Osteoblast (primary cell): ENCODE measurements at regions not wholly inside any gene's neighbourhood (a gene's known extent, or its start where the extent isn't known, plus 50 kb on each side); places are given as distances from the start of the nearest gene placed in this dataset.

Source experiments
- DNase-seq: peaks from one replicate; pipeline ENCODE4 v3.0.0; 2011; ENCODE audit warnings: low spot score, mixed read lengths; ENCODE audit not compliant: insufficient read length; ENCODE audit errors: missing footprints
- H2AFZ ChIP-seq: 2 replicates; pipeline ENCODE4 v1.6.0; 2011; ENCODE audit warnings: mild to moderate bottlenecking, low read length
- H3K27ac ChIP-seq: 2 replicates; pipeline ENCODE4 v1.5.1; 2011; ENCODE audit warnings: mild to moderate bottlenecking, low read depth, low read length, moderate library complexity
- H3K27me3 ChIP-seq: 2 replicates; pipeline ENCODE4 v1.6.0; 2012; ENCODE audit warnings: mild to moderate bottlenecking, control low read depth, inconsistent platforms, low read length, moderate library complexity; ENCODE audit not compliant: insufficient read depth
- H3K36me3 ChIP-seq: 2 replicates; pipeline ENCODE4 v1.5.1; 2011; ENCODE audit warnings: mild to moderate bottlenecking, low read length, control low read depth, moderate library complexity; ENCODE audit not compliant: insufficient read depth
- H3K4me1 ChIP-seq: 2 replicates; pipeline ENCODE4 v1.5.1; 2011; ENCODE audit warnings: mild to moderate bottlenecking, low read length, control low read depth, moderate library complexity; ENCODE audit not compliant: insufficient read depth
- H3K4me2 ChIP-seq: 2 replicates; pipeline ENCODE4 v1.6.0; 2011; ENCODE audit warnings: mild to moderate bottlenecking, low read length; ENCODE audit not compliant: insufficient read depth
- H3K4me3 ChIP-seq: fragments of 200-600 bp; sonication (generic); 3 replicates; pipeline ENCODE4 v1.5.1; 2012; ENCODE audit warnings: mild to moderate bottlenecking, low read length, inconsistent platforms; ENCODE audit not compliant: insufficient read depth
- H3K79me2 ChIP-seq: 2 replicates; pipeline ENCODE4 v1.6.0; 2012; ENCODE audit warnings: mild to moderate bottlenecking, low read length, control low read depth, inconsistent platforms; ENCODE audit not compliant: insufficient read depth
- H3K9me3 ChIP-seq: 2 replicates; pipeline ENCODE4 v1.5.1; 2011; ENCODE audit warnings: low read depth, low read length, control low read depth
- H4K20me1 ChIP-seq: 2 replicates; pipeline ENCODE4 v1.6.0; 2012; ENCODE audit warnings: mild to moderate bottlenecking, low read length, control low read depth; ENCODE audit not compliant: insufficient read depth
- CTCF ChIP-seq: IDR thresholded peaks from 2 replicates; pipeline ENCODE4 v1.5.1; 2011; ENCODE audit warnings: mild to moderate bottlenecking, low read depth, low read length, moderate library complexity; ENCODE audit errors: extremely low read depth

GRCh38 chr2:45199973-45200372, 190.7 kb upstream of the SIX2 start:
- Histone ChIP-seq H3K4me2 (no peak overlapping the region), H3K27ac (no peak overlapping the region)
- DNase-seq = no peak

GRCh38 chr2:45195916-45196315, 186.7 kb upstream of the SIX2 start:
- no peaks in the 10 kb centered on the region for H3K27me3 ChIP-seq
- no peaks in the 10 kb centered on the region for H4K20me1 ChIP-seq
- no peak overlapping the region for H2AFZ ChIP-seq
- TF ChIP-seq CTCF = no peak
- no peaks in the 10 kb centered on the region for H3K79me2 ChIP-seq
- H3K4me2 ChIP-seq = no peak overlapping the region
- H3K4me3 ChIP-seq = no peak overlapping the region
- H3K27ac ChIP-seq = no peak overlapping the region
- H3K4me1 ChIP-seq = peaks cover 1% of the 10 kb centered on the region
- H3K36me3 ChIP-seq = no peaks in the 10 kb centered on the region
- no peak for DNase-seq
- H3K9me3 ChIP-seq = no peaks in the 10 kb centered on the region

More at GRCh38 chr2:45199973-45200372, 190.7 kb upstream of the SIX2 start:
- Histone ChIP-seq H3K36me3 (no peaks in the 10 kb centered on the region), H3K79me2 (no peaks in the 10 kb centered on the region), H3K27me3 (no peaks in the 10 kb centered on the region), H3K4me1 (no peaks in the 10 kb centered on the region), H3K9me3 (no peaks in the 10 kb centered on the region), H2AFZ (no peak overlapping the region), H3K4me3 (no peak overlapping the region), H4K20me1 (no peaks in the 10 kb centered on the region)
- no peak for TF ChIP-seq CTCF

- Histone ChIP-seq H3K4me1 (peaks cover 4% of the 10 kb centered on the region), H3K27ac (no peak overlapping the region), H4K20me1 (no peaks in the 10 kb centered on the region), H3K79me2 (no peaks in the 10 kb centered on the region), H3K27me3 (no peaks in the 10 kb centered on the region), H3K36me3 (no peaks in the 10 kb centered on the region), H3K9me3 (no peaks in the 10 kb centered on the region), H3K4me3 (no peak overlapping the region), H2AFZ (no peak overlapping the region), H3K4me2 (no peak overlapping the region)
- no peak for TF ChIP-seq CTCF
- no peak for DNase-seq
Measured at GRCh38 chr2:45194596-45194995, 185.3 kb upstream of the SIX2 start.

DNA sequence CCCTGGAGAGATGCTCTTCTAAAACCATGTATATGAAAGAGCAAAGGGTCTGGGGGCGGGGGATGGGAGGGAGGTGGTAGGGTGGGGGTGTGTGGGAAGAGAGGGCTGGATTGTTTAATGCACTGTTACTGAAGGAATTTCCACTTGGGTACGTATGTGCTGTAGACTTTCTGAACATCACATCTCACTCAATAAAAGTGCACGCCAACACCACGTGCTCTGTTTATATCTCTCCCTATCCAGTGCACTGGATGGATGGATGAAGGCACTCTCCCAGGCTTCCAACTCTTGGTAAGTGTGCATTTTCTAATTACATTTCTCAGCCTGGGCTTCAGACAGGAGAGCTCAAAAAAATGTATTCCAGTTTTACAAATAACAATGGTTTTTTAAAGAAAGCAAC, 184.3 kb upstream of the SIX2 start:
- TF ChIP-seq CTCF = no peak
- H3K27me3 ChIP-seq = no peaks in the 10 kb centered on the region
- no peak overlapping the region for H3K4me3 ChIP-seq
- H3K4me1 ChIP-seq = peaks cover 4% of the 10 kb centered on the region
- H3K79me2 ChIP-seq = no peaks in the 10 kb centered on the region
- DNase-seq = no peak
- H3K4me2 ChIP-seq = no peak overlapping the region
- no peak overlapping the region for H2AFZ ChIP-seq
- H3K27ac ChIP-seq = no peak overlapping the region
- no peaks in the 10 kb centered on the region for H3K9me3 ChIP-seq
- no peaks in the 10 kb centered on the region for H3K36me3 ChIP-seq
- no peaks in the 10 kb centered on the region for H4K20me1 ChIP-seq
